GM23248 (cell line): ENCODE measurements at regions not wholly inside any gene's neighbourhood (a gene's known extent, or its start where the extent isn't known, plus 50 kb on each side); places are given as distances from the start of the nearest gene placed in this dataset.

Experiments used
- DNase-seq: peaks from one replicate; pipeline ENCODE4 v3.0.0-alpha.2; 2015
- H2AFZ ChIP-seq: fragments of 200-600 bp; sonication (generic); 2 replicates; pipeline ENCODE4 v1.6.1; 2016; ENCODE audit warnings: antibody characterized with exemption
- H3F3A ChIP-seq: fragments of 200-600 bp; sonication (generic); 2 replicates; pipeline ENCODE4 v1.6.1; 2016; ENCODE audit warnings: mild to moderate bottlenecking, antibody characterized with exemption, mixed run types; ENCODE audit not compliant: insufficient read depth
- H3K27ac ChIP-seq: fragments of 200-600 bp; sonication (generic); 2 replicates; pipeline ENCODE4 v1.5.1; 2016; ENCODE audit warnings: mild to moderate bottlenecking
- H3K27me3 ChIP-seq: fragments of 200-600 bp; sonication (generic); replicated peaks from 2 replicates; pipeline ENCODE4 v1.6.1; 2016; ENCODE audit warnings: mild to moderate bottlenecking; ENCODE audit not compliant: insufficient read depth
- H3K36me3 ChIP-seq: fragments of 200-600 bp; sonication (generic); 2 replicates; pipeline ENCODE4 v1.6.1; 2016; ENCODE audit warnings: low read depth, mild to moderate bottlenecking
- H3K4me1 ChIP-seq: fragments of 200-600 bp; sonication (generic); 2 replicates; pipeline ENCODE4 v1.6.1; 2016; ENCODE audit warnings: mild to moderate bottlenecking; ENCODE audit not compliant: insufficient read depth
- H3K4me2 ChIP-seq: fragments of 200-600 bp; sonication (generic); one replicate; pipeline ENCODE4 v1.6.1; 2016; ENCODE audit warnings: mild to moderate bottlenecking; ENCODE audit not compliant: unreplicated experiment
- H3K4me3 ChIP-seq: fragments of 200-600 bp; sonication (generic); 2 replicates; pipeline ENCODE4 v1.5.1; 2016; ENCODE audit warnings: mild to moderate bottlenecking
- H3K79me2 ChIP-seq: fragments of 200-600 bp; sonication (generic); 2 replicates; pipeline ENCODE4 v1.6.1; 2016; ENCODE audit warnings: mild to moderate bottlenecking; ENCODE audit not compliant: insufficient read depth
- H3K9ac ChIP-seq: fragments of 200-600 bp; sonication (generic); 2 replicates; pipeline ENCODE4 v1.6.1; 2016; ENCODE audit warnings: mild to moderate bottlenecking
- H3K9me2 ChIP-seq: fragments of 200-600 bp; sonication (generic); 2 replicates; pipeline ENCODE4 v1.6.1; 2016; ENCODE audit warnings: mixed run types, mild to moderate bottlenecking, moderate library complexity; ENCODE audit not compliant: insufficient read depth
- H3K9me3 ChIP-seq: fragments of 200-600 bp; sonication (generic); one replicate; pipeline ENCODE4 v1.6.1; 2017; ENCODE audit warnings: low read depth
- H4K20me1 ChIP-seq: fragments of 200-600 bp; sonication (generic); 2 replicates; pipeline ENCODE4 v1.6.0; 2016; ENCODE audit not compliant: insufficient read depth
- EZH2 ChIP-seq: fragments of 200-600 bp; sonication (generic); IDR thresholded peaks from 2 replicates; pipeline ENCODE4 v1.6.1; 2018; ENCODE audit warnings: antibody characterized with exemption, mild to moderate bottlenecking; ENCODE audit not compliant: insufficient read depth, poor library complexity, severe bottlenecking
- EZH2phosphoT487 ChIP-seq: fragments of 200-600 bp; sonication (generic); IDR thresholded peaks from 2 replicates; pipeline ENCODE4 v1.6.1; 2018; ENCODE audit warnings: antibody characterized with exemption, moderate library complexity, mild to moderate bottlenecking, low read depth; ENCODE audit not compliant: insufficient read depth
- WGBS, 2 experiments: methylation state at CpG; one replicate each; pipeline ENCODE4 v1.1.6; 2015 to 2017; ENCODE audit warnings: low lambda C conversion rate in 2 of 2, low coverage in 1 of 2; ENCODE audit errors: missing lambda C conversion rate in 2 of 2; 5-methylcytosine and 5-hydroxymethylcytosine counted together
- in situ Hi-C: fragments of 300-500 bp; cut with MboI; formaldehyde crosslinking; loops from 2 replicates; pipeline ENCODE4 v1.15.0; 2020

GRCh38 chr16:63289834-63290460 lies 1253.7 kb upstream of the CDH8 start:
- Histone ChIP-seq H3K9me3 (no peaks in the 10 kb centered on the region), H3K27me3 (no peaks in the 10 kb centered on the region), H2AFZ (no peak overlapping the region), H3K9ac (no peak overlapping the region), H3K79me2 (no peaks in the 10 kb centered on the region), H3K4me1 (no peaks in the 10 kb centered on the region), H3K27ac (no peak overlapping the region), H3K4me3 (no peak overlapping the region), H4K20me1 (no peaks in the 10 kb centered on the region), H3K4me2 (no peak overlapping the region), H3K36me3 (no peaks in the 10 kb centered on the region), H3F3A (no peaks in the 10 kb centered on the region), H3K9me2 (no peaks in the 10 kb centered on the region)
- 42 to 43% methylated on average over 15 to 16 of the region's 16 CpGs for WGBS, 2 experiments
- peak; percentile 38 for DNase-seq
- in situ Hi-C loops = no loop called here
- TF ChIP-seq EZH2phosphoT487 = no peak

GRCh38 chr16:63287401-63287800 lies 1251.2 kb upstream of the CDH8 start:
- H3K4me2 ChIP-seq = no peak overlapping the region
- no peaks in the 10 kb centered on the region for H3K9me3 ChIP-seq
- no peaks in the 10 kb centered on the region for H3K36me3 ChIP-seq
- no peaks in the 10 kb centered on the region for H3K27me3 ChIP-seq
- TF ChIP-seq EZH2 (no peak), EZH2phosphoT487 (no peak)
- H3K27ac ChIP-seq = no peak overlapping the region
- WGBS, 2 experiments = 27 to 37% methylated on average over 2 of the region's 2 CpGs
- H3K9ac ChIP-seq = no peak overlapping the region
- no peaks in the 10 kb centered on the region for H3K9me2 ChIP-seq
- H4K20me1 ChIP-seq = no peaks in the 10 kb centered on the region
- H3K4me3 ChIP-seq = no peak overlapping the region
- DNase-seq = no peak
- H2AFZ ChIP-seq = no peak overlapping the region
- in situ Hi-C loops = no loop called here
- H3K79me2 ChIP-seq = no peaks in the 10 kb centered on the region
- no peaks in the 10 kb centered on the region for H3F3A ChIP-seq
- H3K4me1 ChIP-seq = no peaks in the 10 kb centered on the region

GRCh38 chr16:63283721-63284120 lies 1247.5 kb upstream of the CDH8 start:
- Histone ChIP-seq H3K79me2 (no peaks in the 10 kb centered on the region), H4K20me1 (no peaks in the 10 kb centered on the region), H3K9me3 (no peaks in the 10 kb centered on the region), H3K27me3 (no peaks in the 10 kb centered on the region), H3K9me2 (no peaks in the 10 kb centered on the region), H3K4me3 (no peak overlapping the region), H3K4me2 (no peak overlapping the region), H3K36me3 (no peaks in the 10 kb centered on the region), H3K9ac (no peak overlapping the region), H3K27ac (no peak overlapping the region), H3F3A (no peaks in the 10 kb centered on the region), H2AFZ (no peak overlapping the region), H3K4me1 (no peaks in the 10 kb centered on the region)
- WGBS, 2 experiments = 17% methylated on average over 1 of the region's 1 CpG
- in situ Hi-C loops = no loop called here
- no peak for TF ChIP-seq EZH2phosphoT487
- no peak for TF ChIP-seq EZH2
- no peak for DNase-seq

GRCh38 chr16:63244631-63245030 lies 1208.4 kb upstream of the CDH8 start:
- WGBS, 2 experiments = 3 to 5% methylated on average over 5 of the region's 5 CpGs
- H3F3A ChIP-seq = no peaks in the 10 kb centered on the region
- H3K27ac ChIP-seq = no peak overlapping the region
- DNase-seq = no peak
- in situ Hi-C loops = no loop called here
- no peaks in the 10 kb centered on the region for H3K9me2 ChIP-seq
- no peak overlapping the region for H3K9ac ChIP-seq
- H4K20me1 ChIP-seq = no peaks in the 10 kb centered on the region
- H3K4me3 ChIP-seq = no peak overlapping the region
- H3K36me3 ChIP-seq = no peaks in the 10 kb centered on the region
- no peaks in the 10 kb centered on the region for H3K9me3 ChIP-seq
- H3K79me2 ChIP-seq = no peaks in the 10 kb centered on the region
- no peak overlapping the region for H3K4me2 ChIP-seq
- no peak overlapping the region for H2AFZ ChIP-seq
- H3K27me3 ChIP-seq = no peaks in the 10 kb centered on the region
- no peaks in the 10 kb centered on the region for H3K4me1 ChIP-seq
- TF ChIP-seq EZH2phosphoT487 (no peak), EZH2 (no peak)
